ENCODE measurements at regions not wholly inside any gene's neighbourhood (a gene's known extent, or its start where the extent isn't known, plus 50 kb on each side); places are given as distances from the start of the nearest gene placed in this dataset.

DNA sequence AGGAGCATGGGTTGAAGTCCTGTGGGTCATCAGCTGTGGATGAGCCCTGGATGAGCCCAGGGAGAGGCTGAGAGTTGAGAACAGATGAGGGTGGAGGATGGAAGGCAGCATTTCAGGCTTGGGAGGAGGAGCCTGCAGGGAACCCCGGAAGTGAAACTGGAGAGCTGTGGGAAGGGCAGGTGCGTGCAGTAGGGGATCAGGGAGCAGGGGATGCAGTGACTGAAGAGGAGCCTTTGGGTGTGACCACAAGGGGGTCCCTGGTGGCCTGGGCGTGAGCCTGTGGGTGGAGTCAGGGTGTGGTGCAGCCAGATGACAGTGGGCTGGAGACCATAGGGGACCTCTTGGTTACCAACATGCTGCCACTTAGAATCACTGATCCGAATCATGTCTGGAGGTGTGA, 115.5 kb downstream of the PAPOLA start:
- CTCF ChIA-PET, result no interaction called here
- dilution Hi-C loops (cut with MboI; ENCODE audit: extremely low pct_ligation_motif_present, low sequenced_read_pairs), result no loop called here
- Histone ChIP-seq H3K9me1 (replicated peaks; ENCODE audit: control insufficient read depth, extremely low read depth, insufficient read depth, low read length) (no peaks in the 10 kb centered on the region), H3K4me1 (ENCODE audit: control insufficient read depth, extremely low read depth, insufficient read depth, low read length) (no peaks in the 10 kb centered on the region), H2AFZ (ENCODE audit: low read depth, low read length) (no peak overlapping the region), H3K79me2 (ENCODE audit: control insufficient read depth, insufficient read depth, low read length) (no peaks in the 10 kb centered on the region), H3K27me3 (ENCODE audit: control insufficient read depth in 2 of 2, insufficient read depth in 2 of 2, low read length in 2 of 2) (no peaks in the 10 kb centered on the region), H3K27ac (ENCODE audit: insufficient read depth, low read depth, low read length) (no peak overlapping the region), H3K9me3 (replicated peaks; ENCODE audit: control insufficient read depth, insufficient read depth, low read length) (no peaks in the 10 kb centered on the region), H3K9ac (replicated peaks; ENCODE audit: extremely low read depth, insufficient read depth, low read length) (no peak overlapping the region), H3K4me2 (ENCODE audit: insufficient read depth, low read length) (no peak overlapping the region), H3K4me3 (replicated peaks in 1 of 3; ENCODE audit: insufficient read depth in 1 of 3, low read depth in 1 of 3, low read length in 3 of 3) (no peak overlapping the region), H3K36me3 (ENCODE audit: control insufficient read depth in 2 of 2, extremely low read depth in 1 of 2, insufficient read depth in 2 of 2, low read length in 2 of 2) (no peaks in the 10 kb centered on the region), H4K20me1 (replicated peaks; ENCODE audit: control insufficient read depth, extremely low read depth, insufficient read depth, low read length) (no peaks in the 10 kb centered on the region)
- POLR2A ChIA-PET, result no interaction called here
- DNase-seq (ENCODE audit: low read depth, low spot score), result no peak
- TF ChIP-seq MYC (IDR thresholded peaks at IDR 0.05; ENCODE audit: low read depth, low read length) (no peak), POLR2AphosphoS5 (IDR thresholded peaks at IDR 0.05; ENCODE audit: insufficient read depth, low read depth, low read length) (no peak), EZH2 (IDR thresholded peaks at IDR 0.05; ENCODE audit: borderline replicate concordance, low read depth, low read length, severe bottlenecking) (no peak), FOS (IDR thresholded peaks at IDR 0.05; ENCODE audit: borderline replicate concordance, insufficient read depth, low read length) (no peak), POLR2A (IDR thresholded peaks at IDR 0.05; ENCODE audit: low read depth, low read length) (no peak)
- TF ChIP-seq, protein P1, sequence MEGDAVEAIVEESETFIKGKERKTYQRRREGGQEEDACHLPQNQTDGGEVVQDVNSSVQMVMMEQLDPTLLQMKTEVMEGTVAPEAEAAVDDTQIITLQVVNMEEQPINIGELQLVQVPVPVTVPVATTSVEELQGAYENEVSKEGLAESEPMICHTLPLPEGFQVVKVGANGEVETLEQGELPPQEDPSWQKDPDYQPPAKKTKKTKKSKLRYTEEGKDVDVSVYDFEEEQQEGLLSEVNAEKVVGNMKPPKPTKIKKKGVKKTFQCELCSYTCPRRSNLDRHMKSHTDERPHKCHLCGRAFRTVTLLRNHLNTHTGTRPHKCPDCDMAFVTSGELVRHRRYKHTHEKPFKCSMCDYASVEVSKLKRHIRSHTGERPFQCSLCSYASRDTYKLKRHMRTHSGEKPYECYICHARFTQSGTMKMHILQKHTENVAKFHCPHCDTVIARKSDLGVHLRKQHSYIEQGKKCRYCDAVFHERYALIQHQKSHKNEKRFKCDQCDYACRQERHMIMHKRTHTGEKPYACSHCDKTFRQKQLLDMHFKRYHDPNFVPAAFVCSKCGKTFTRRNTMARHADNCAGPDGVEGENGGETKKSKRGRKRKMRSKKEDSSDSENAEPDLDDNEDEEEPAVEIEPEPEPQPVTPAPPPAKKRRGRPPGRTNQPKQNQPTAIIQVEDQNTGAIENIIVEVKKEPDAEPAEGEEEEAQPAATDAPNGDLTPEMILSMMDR (IDR thresholded peaks at IDR 0.05; ENCODE audit: extremely low read depth in 1 of 2, insufficient read depth in 1 of 2, low read depth in 1 of 2, low read length in 2 of 2), result no peak
- no peak for FAIRE-seq
- BruUV-seq (replicated peaks), result no TSS peak
- intact Hi-C loops (cut with micrococcal nuclease), result no loop called here

DNA sequence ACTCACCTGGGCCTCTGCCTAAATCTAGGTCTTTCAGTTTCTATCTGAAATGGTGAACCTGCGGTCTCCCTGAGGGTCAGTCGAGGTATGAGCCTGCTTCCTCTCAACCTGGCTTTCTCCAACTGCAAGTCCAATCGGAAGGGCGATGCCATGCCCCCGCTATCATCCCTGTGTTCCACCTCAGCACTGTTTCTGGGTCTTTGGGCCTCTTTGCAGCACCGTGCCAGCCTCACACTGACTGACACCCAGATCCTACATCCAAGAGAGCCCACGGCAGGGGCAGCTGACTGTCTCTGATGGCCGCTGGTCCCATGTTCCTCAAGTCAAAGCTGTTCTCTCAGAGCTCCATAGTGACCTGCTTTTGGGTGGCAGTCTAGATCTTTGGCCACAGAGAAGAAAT, 120.7 kb downstream of the PAPOLA start:
- no peak overlapping the region for H3K4me3 ChIP-seq (replicated peaks in 1 of 3; ENCODE audit: insufficient read depth in 1 of 3, low read depth in 1 of 3, low read length in 3 of 3)
- H2AFZ ChIP-seq (ENCODE audit: low read depth, low read length), result no peak overlapping the region
- H3K4me2 ChIP-seq (ENCODE audit: insufficient read depth, low read length), result no peak overlapping the region
- H3K9ac ChIP-seq (replicated peaks; ENCODE audit: extremely low read depth, insufficient read depth, low read length), result no peak overlapping the region
- H3K9me3 ChIP-seq (replicated peaks; ENCODE audit: control insufficient read depth, insufficient read depth, low read length), result no peaks in the 10 kb centered on the region
- no TSS peak for BruUV-seq (replicated peaks)
- intact Hi-C loops (cut with micrococcal nuclease) (no loop called here), dilution Hi-C loops (cut with MboI; ENCODE audit: extremely low pct_ligation_motif_present, low sequenced_read_pairs) (no loop called here)
- H3K27ac ChIP-seq (ENCODE audit: insufficient read depth, low read depth, low read length), result no peak overlapping the region
- CTCF ChIA-PET, result no interaction called here
- no peak for DNase-seq (ENCODE audit: low read depth, low spot score)
- no peaks in the 10 kb centered on the region for H3K27me3 ChIP-seq (ENCODE audit: control insufficient read depth in 2 of 2, insufficient read depth in 2 of 2, low read length in 2 of 2)
- no peak for TF ChIP-seq MYC (IDR thresholded peaks at IDR 0.05; ENCODE audit: low read depth, low read length)
- TF ChIP-seq GATA2 (IDR thresholded peaks at IDR 0.05; ENCODE audit: insufficient read depth, insufficient read length, low read depth, low read length), result no peak
- no peak for TF ChIP-seq FOS (IDR thresholded peaks at IDR 0.05; ENCODE audit: borderline replicate concordance, insufficient read depth, low read length)
- TF ChIP-seq, protein P2, sequence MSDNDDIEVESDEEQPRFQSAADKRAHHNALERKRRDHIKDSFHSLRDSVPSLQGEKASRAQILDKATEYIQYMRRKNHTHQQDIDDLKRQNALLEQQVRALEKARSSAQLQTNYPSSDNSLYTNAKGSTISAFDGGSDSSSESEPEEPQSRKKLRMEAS (IDR thresholded peaks at IDR 0.05; ENCODE audit: insufficient read depth, insufficient read length), result no peak
- no peak for TF ChIP-seq POLR2A (IDR thresholded peaks at IDR 0.05; ENCODE audit: low read depth, low read length)
- TF ChIP-seq POLR2AphosphoS5 (IDR thresholded peaks at IDR 0.05; ENCODE audit: insufficient read depth, low read depth, low read length), result no peak
- no peak for TF ChIP-seq JUN (IDR thresholded peaks at IDR 0.05; ENCODE audit: borderline replicate concordance, insufficient read depth, insufficient read length, low read depth)
- TF ChIP-seq EZH2 (IDR thresholded peaks at IDR 0.05; ENCODE audit: borderline replicate concordance, low read depth, low read length, severe bottlenecking), result no peak
- TF ChIP-seq, protein P1 (IDR thresholded peaks at IDR 0.05; ENCODE audit: extremely low read depth in 1 of 2, insufficient read depth in 1 of 2, low read depth in 1 of 2, low read length in 2 of 2), result no peak
- H3K79me2 ChIP-seq (ENCODE audit: control insufficient read depth, insufficient read depth, low read length), result no peaks in the 10 kb centered on the region
- no peaks in the 10 kb centered on the region for H4K20me1 ChIP-seq (replicated peaks; ENCODE audit: control insufficient read depth, extremely low read depth, insufficient read depth, low read length)
- H3K36me3 ChIP-seq (ENCODE audit: control insufficient read depth in 2 of 2, extremely low read depth in 1 of 2, insufficient read depth in 2 of 2, low read length in 2 of 2), result no peaks in the 10 kb centered on the region
- no peaks in the 10 kb centered on the region for H3K9me1 ChIP-seq (replicated peaks; ENCODE audit: control insufficient read depth, extremely low read depth, insufficient read depth, low read length)
- H3K4me1 ChIP-seq (ENCODE audit: control insufficient read depth, extremely low read depth, insufficient read depth, low read length), result no peaks in the 10 kb centered on the region
- POLR2A ChIA-PET, result no interaction called here
- no peak for FAIRE-seq

Measured in endothelial cell of umbilical vein (primary cell).